ENCODE measurements at regions not wholly inside any gene's neighbourhood (a gene's known extent, or its start where the extent isn't known, plus 50 kb on each side); places are given as distances from the start of the nearest gene placed in this dataset.

DNA sequence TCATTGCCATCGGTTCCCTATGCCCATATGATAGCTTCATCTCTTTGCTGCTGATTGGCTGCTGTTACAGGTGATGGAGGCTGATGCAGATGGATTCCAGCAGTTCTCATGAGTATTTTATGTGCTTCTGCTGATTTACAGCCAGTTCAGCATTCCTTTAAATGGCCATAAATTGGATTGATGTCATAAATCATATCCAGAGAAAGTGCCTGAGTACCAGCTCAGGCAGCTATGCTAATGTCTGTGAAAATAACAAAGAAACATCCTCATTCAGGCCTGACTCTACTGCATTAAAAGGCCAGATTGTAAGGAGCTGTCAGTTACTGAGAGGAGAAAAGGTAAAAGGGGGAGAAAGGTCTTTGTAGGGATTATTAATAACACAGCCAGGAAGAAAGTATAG lies 756.8 kb downstream of the IGSF11 start:
- TF ChIP-seq, protein P1, sequence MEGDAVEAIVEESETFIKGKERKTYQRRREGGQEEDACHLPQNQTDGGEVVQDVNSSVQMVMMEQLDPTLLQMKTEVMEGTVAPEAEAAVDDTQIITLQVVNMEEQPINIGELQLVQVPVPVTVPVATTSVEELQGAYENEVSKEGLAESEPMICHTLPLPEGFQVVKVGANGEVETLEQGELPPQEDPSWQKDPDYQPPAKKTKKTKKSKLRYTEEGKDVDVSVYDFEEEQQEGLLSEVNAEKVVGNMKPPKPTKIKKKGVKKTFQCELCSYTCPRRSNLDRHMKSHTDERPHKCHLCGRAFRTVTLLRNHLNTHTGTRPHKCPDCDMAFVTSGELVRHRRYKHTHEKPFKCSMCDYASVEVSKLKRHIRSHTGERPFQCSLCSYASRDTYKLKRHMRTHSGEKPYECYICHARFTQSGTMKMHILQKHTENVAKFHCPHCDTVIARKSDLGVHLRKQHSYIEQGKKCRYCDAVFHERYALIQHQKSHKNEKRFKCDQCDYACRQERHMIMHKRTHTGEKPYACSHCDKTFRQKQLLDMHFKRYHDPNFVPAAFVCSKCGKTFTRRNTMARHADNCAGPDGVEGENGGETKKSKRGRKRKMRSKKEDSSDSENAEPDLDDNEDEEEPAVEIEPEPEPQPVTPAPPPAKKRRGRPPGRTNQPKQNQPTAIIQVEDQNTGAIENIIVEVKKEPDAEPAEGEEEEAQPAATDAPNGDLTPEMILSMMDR (IDR thresholded peaks at IDR 0.05; ENCODE audit: control extremely low read depth in 1 of 3, insufficient read depth in 1 of 3, low read depth in 1 of 3, low read length in 3 of 3) = no peak
- no peak for TF ChIP-seq CBX5 (IDR thresholded peaks at IDR 0.05; ENCODE audit: low read depth, low read length)
- no peak for TF ChIP-seq FOSL1 (IDR thresholded peaks at IDR 0.05; ENCODE audit: insufficient read depth, low read depth, low read length)
- no peak for TF ChIP-seq EZH2 (IDR thresholded peaks at IDR 0.05; ENCODE audit: low read depth, low read length, severe bottlenecking)
- no peak for TF ChIP-seq SP1 (IDR thresholded peaks at IDR 0.05; ENCODE audit: low read depth, low read length)
- TF ChIP-seq, protein P2, sequence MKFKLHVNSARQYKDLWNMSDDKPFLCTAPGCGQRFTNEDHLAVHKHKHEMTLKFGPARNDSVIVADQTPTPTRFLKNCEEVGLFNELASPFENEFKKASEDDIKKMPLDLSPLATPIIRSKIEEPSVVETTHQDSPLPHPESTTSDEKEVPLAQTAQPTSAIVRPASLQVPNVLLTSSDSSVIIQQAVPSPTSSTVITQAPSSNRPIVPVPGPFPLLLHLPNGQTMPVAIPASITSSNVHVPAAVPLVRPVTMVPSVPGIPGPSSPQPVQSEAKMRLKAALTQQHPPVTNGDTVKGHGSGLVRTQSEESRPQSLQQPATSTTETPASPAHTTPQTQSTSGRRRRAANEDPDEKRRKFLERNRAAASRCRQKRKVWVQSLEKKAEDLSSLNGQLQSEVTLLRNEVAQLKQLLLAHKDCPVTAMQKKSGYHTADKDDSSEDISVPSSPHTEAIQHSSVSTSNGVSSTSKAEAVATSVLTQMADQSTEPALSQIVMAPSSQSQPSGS (IDR thresholded peaks at IDR 0.05; ENCODE audit: low read length) = no peak
